KMS-11 (cell line): ENCODE measurements at regions not wholly inside any gene's neighbourhood (a gene's known extent, or its start where the extent isn't known, plus 50 kb on each side); places are given as distances from the start of the nearest gene placed in this dataset.

Source experiments
- H2AFZ ChIP-seq: fragments of 200-600 bp; sonication (generic); 2 replicates; pipeline ENCODE4 v1.6.1; 2016; ENCODE audit warnings: antibody characterized with exemption, mixed run types, low read depth
- H3K27ac ChIP-seq: fragments of 200-600 bp; sonication (generic); 2 replicates; pipeline ENCODE4 v1.6.1; 2016; ENCODE audit warnings: mild to moderate bottlenecking, mixed run types
- H3K27me3 ChIP-seq: fragments of 200-600 bp; sonication (generic); 2 replicates; pipeline ENCODE4 v1.6.1; 2017; ENCODE audit warnings: mild to moderate bottlenecking, low read depth, mixed run types, moderate library complexity; ENCODE audit not compliant: insufficient read depth
- H3K36me3 ChIP-seq: fragments of 200-600 bp; sonication (generic); 2 replicates; pipeline ENCODE4 v1.6.1; 2017; ENCODE audit warnings: mild to moderate bottlenecking, mixed run types; ENCODE audit not compliant: insufficient read depth
- H3K4me1 ChIP-seq: fragments of 200-600 bp; sonication (generic); 2 replicates; pipeline ENCODE4 v1.6.1; 2016; ENCODE audit warnings: mild to moderate bottlenecking, low read depth, mixed run types; ENCODE audit not compliant: poor library complexity, severe bottlenecking
- H3K4me2 ChIP-seq: fragments of 200-600 bp; sonication (generic); 2 replicates; pipeline ENCODE4 v1.7.0; 2016; ENCODE audit warnings: mild to moderate bottlenecking, mixed run types
- H3K4me3 ChIP-seq: fragments of 200-600 bp; sonication (generic); IDR thresholded peaks from 2 replicates; pipeline ENCODE4 v1.6.1; 2017; ENCODE audit warnings: low read depth, low read length, mixed read lengths; ENCODE audit not compliant: insufficient read depth
- H3K79me2 ChIP-seq: fragments of 200-600 bp; sonication (generic); 2 replicates; pipeline ENCODE4 v1.6.1; 2016; ENCODE audit warnings: low read depth, mixed run types; ENCODE audit not compliant: insufficient read depth
- H3K9ac ChIP-seq: fragments of 200-600 bp; sonication (generic); 2 replicates; pipeline ENCODE4 v1.6.1; 2016; ENCODE audit warnings: mild to moderate bottlenecking, mixed run types
- H4K20me1 ChIP-seq: fragments of 200-600 bp; sonication (generic); 2 replicates; pipeline ENCODE4 v1.6.1; 2016; ENCODE audit warnings: mild to moderate bottlenecking, mixed run types; ENCODE audit not compliant: insufficient read depth
- CTCF ChIP-seq: fragments of 200-600 bp; sonication (generic); conservative IDR thresholded peaks from 2 replicates; pipeline ENCODE4 v1.6.1; 2017; ENCODE audit warnings: low read depth, mild to moderate bottlenecking, antibody characterized with exemption, low read length, moderate library complexity, mixed read lengths

- no peaks in the 10 kb centered on the region for H3K36me3 ChIP-seq
- no peak overlapping the region for H3K4me3 ChIP-seq
- H3K27ac ChIP-seq: no peak overlapping the region
- no peaks in the 10 kb centered on the region for H4K20me1 ChIP-seq
- no peaks in the 10 kb centered on the region for H3K4me1 ChIP-seq
- no peak overlapping the region for H3K4me2 ChIP-seq
- no peaks in the 10 kb centered on the region for H3K79me2 ChIP-seq
- no peak overlapping the region for H2AFZ ChIP-seq
- no peak overlapping the region for H3K9ac ChIP-seq
- H3K27me3 ChIP-seq: no peaks in the 10 kb centered on the region
- no peak for TF ChIP-seq CTCF
Observed at GRCh38 chr2:120497261-120497977, 151.5 kb downstream of the INHBB start.

GRCh38 chr2:120498121-120498520 lies 152.2 kb downstream of the INHBB start:
- no peaks in the 10 kb centered on the region for H3K36me3 ChIP-seq
- H3K79me2 ChIP-seq: no peaks in the 10 kb centered on the region

GRCh38 chr2:120498576-120499394 lies 152.8 kb downstream of the INHBB start:
- Histone ChIP-seq H3K4me1 (no peaks in the 10 kb centered on the region), H2AFZ (no peak overlapping the region), H3K79me2 (no peaks in the 10 kb centered on the region), H3K4me3 (no peak overlapping the region), H3K27ac (no peak overlapping the region), H3K9ac (no peak overlapping the region), H3K4me2 (no peak overlapping the region), H3K36me3 (no peaks in the 10 kb centered on the region), H3K27me3 (no peaks in the 10 kb centered on the region), H4K20me1 (no peaks in the 10 kb centered on the region)
- no peak for TF ChIP-seq CTCF

More at GRCh38 chr2:120498121-120498520, 152.2 kb downstream of the INHBB start:
- Histone ChIP-seq H3K9ac (no peak overlapping the region), H3K4me3 (no peak overlapping the region), H3K4me1 (no peaks in the 10 kb centered on the region), H4K20me1 (no peaks in the 10 kb centered on the region), H3K4me2 (no peak overlapping the region), H2AFZ (no peak overlapping the region), H3K27ac (no peak overlapping the region), H3K27me3 (no peaks in the 10 kb centered on the region)
- no peak for TF ChIP-seq CTCF

GRCh38 chr2:120499784-120500495 lies 154.0 kb downstream of the INHBB start:
- no peak overlapping the region for H2AFZ ChIP-seq
- TF ChIP-seq CTCF: no peak

More at GRCh38 chr2:120499784-120500495, 154.0 kb downstream of the INHBB start:
- Histone ChIP-seq H3K4me1 (no peaks in the 10 kb centered on the region), H3K4me2 (no peak overlapping the region), H3K79me2 (no peaks in the 10 kb centered on the region), H3K27ac (no peak overlapping the region), H3K36me3 (no peaks in the 10 kb centered on the region), H3K27me3 (no peaks in the 10 kb centered on the region), H3K9ac (no peak overlapping the region), H3K4me3 (no peak overlapping the region), H4K20me1 (no peaks in the 10 kb centered on the region)
